PC-9 (cell line): ENCODE measurements at regions not wholly inside any gene's neighbourhood (a gene's known extent, or its start where the extent isn't known, plus 50 kb on each side); places are given as distances from the start of the nearest gene placed in this dataset.

ENCODE experiments used
- BruUV-seq: library from RNA; stranded (reverse); fragments of 400-500 nt; replicated peaks from 2 replicates; lab custom pipeline; 2021; lab: Mats Ljungman, UMichigan
- CTCF ChIA-PET: fragments of 300-600 bp; sonication (Branson Sonifier 250); formaldehyde crosslinking; loops from one replicate; lab custom pipeline; 2022; ENCODE audit warnings: antibody characterized with exemption; lab: Charles Lee
- POLR2A ChIA-PET: fragments of 300-600 bp; sonication (Branson Sonifier 250); formaldehyde crosslinking; loops from one replicate; lab custom pipeline; 2022; ENCODE audit warnings: antibody characterized with exemption; ENCODE audit not compliant: unreplicated experiment; lab: Charles Lee
- DNase-seq, 2 experiments: peaks; one replicate each; pipeline versions ENCODE4 v3.0.0 to v3.0.0-alpha.2; 2015 to 2022; ENCODE audit warnings: mixed read lengths in 1 of 2
- H2AFZ ChIP-seq: fragments of 200-600 bp; sonication (generic); 2 replicates; pipeline ENCODE4 v1.8.1; 2017; ENCODE audit warnings: antibody characterized with exemption
- H3F3A ChIP-seq: fragments of 200-600 bp; sonication (generic); 2 replicates; pipeline ENCODE4 v1.8.1; 2017; ENCODE audit warnings: antibody characterized with exemption, mild to moderate bottlenecking, low read depth; ENCODE audit not compliant: insufficient read depth
- H3K27ac ChIP-seq: fragments of 200-600 bp; sonication (generic); 2 replicates; pipeline ENCODE4 v1.6.1; 2016; ENCODE audit warnings: mixed run types
- H3K27me3 ChIP-seq: fragments of 200-600 bp; sonication (generic); 2 replicates; pipeline ENCODE4 v1.6.1; 2016; ENCODE audit warnings: low read depth, mixed run types; ENCODE audit not compliant: insufficient read depth
- H3K36me3 ChIP-seq: fragments of 200-600 bp; sonication (generic); 2 replicates; pipeline ENCODE4 v1.6.1; 2016; ENCODE audit warnings: low read depth, mixed run types
- H3K4me1 ChIP-seq: fragments of 200-600 bp; sonication (generic); replicated peaks from 2 replicates; pipeline ENCODE4 v1.6.1; 2016; ENCODE audit warnings: mixed run types; ENCODE audit not compliant: insufficient read depth
- H3K4me2 ChIP-seq: fragments of 200-600 bp; sonication (generic); 2 replicates; pipeline ENCODE4 v1.6.1; 2017; ENCODE audit warnings: mixed run types
- H3K4me3 ChIP-seq: fragments of 200-600 bp; sonication (generic); 2 replicates; pipeline ENCODE4 v1.6.1; 2016; ENCODE audit warnings: mixed run types
- H3K79me2 ChIP-seq: fragments of 200-600 bp; sonication (generic); 2 replicates; pipeline ENCODE4 v1.6.1; 2017; ENCODE audit warnings: low read depth, mixed run types
- H3K9me2 ChIP-seq: fragments of 200-600 bp; sonication (generic); 2 replicates; pipeline ENCODE4 v1.8.1; 2017; ENCODE audit warnings: mild to moderate bottlenecking; ENCODE audit not compliant: insufficient read depth
- H3K9me3 ChIP-seq: fragments of 200-600 bp; sonication (generic); 2 replicates; pipeline ENCODE4 v1.8.1; 2016; ENCODE audit warnings: low read depth; ENCODE audit not compliant: insufficient read depth
- H4K20me1 ChIP-seq: fragments of 200-600 bp; sonication (generic); 2 replicates; pipeline ENCODE4 v1.8.1; 2017; ENCODE audit not compliant: insufficient read depth
- EZH2 ChIP-seq: fragments of 200-600 bp; sonication (generic); IDR thresholded peaks from 2 replicates; pipeline ENCODE4 v1.8.0; 2017; ENCODE audit warnings: antibody characterized with exemption, low read depth
- intact Hi-C: fragments of 100-400 bp; cut with micrococcal nuclease; formaldehyde crosslinking; loops from one replicate; pipeline ENCODE4 v1.10.0; 2022; ENCODE audit not compliant: unreplicated experiment
- TF ChIP-seq, protein P1 (sequence below): fragments of 200-600 bp; sonication (generic); conservative IDR thresholded peaks from 2 replicates; pipeline ENCODE4 v1.6.1; 2017; ENCODE audit warnings: mixed run types, antibody characterized with exemption, mild to moderate bottlenecking, moderate library complexity

DNA sequence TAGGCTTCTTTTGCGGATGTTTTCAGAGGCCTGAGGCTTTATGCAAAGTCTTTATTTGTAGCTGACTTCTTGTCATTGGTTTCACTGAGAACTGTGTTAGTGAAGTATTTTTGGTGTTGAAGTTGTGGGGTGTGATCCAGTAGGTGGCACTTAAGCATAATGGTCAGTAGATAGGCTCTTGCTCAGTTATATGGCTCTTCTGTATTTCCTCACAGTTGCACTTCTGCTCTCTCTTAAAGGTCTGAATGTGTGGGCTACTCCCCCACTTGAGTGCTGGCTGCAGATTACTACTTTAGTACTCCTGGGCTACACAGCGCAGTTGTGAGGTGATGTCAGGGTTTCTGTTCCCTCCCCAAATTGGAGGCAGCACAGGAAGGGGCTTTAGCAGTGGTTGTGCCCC is 133.8 kb upstream of the SCN7A start:
- no peaks in the 10 kb centered on the region for H3K9me2 ChIP-seq
- H3K27ac ChIP-seq: no peak overlapping the region
- H3K4me2 ChIP-seq: no peak overlapping the region
- H3K27me3 ChIP-seq: no peaks in the 10 kb centered on the region
- DNase-seq: no peak
- H4K20me1 ChIP-seq: no peaks in the 10 kb centered on the region
- H2AFZ ChIP-seq: no peak overlapping the region
- no peaks in the 10 kb centered on the region for H3K9me3 ChIP-seq
- no peaks in the 10 kb centered on the region for H3F3A ChIP-seq
- ChIA-PET POLR2A (no interaction called here), CTCF (interaction anchor here (0.7 kb wide), 1 partner anchor 1512 kb away, joined by 5 read pairs; no protein-coding TSS in a partner anchor)
- BruUV-seq: no TSS peak
- no peaks in the 10 kb centered on the region for H3K79me2 ChIP-seq
- no peaks in the 10 kb centered on the region for H3K4me1 ChIP-seq
- no peaks in the 10 kb centered on the region for H3K36me3 ChIP-seq
- no peak overlapping the region for H3K4me3 ChIP-seq
- TF ChIP-seq EZH2: no peak
- TF ChIP-seq, protein P1, sequence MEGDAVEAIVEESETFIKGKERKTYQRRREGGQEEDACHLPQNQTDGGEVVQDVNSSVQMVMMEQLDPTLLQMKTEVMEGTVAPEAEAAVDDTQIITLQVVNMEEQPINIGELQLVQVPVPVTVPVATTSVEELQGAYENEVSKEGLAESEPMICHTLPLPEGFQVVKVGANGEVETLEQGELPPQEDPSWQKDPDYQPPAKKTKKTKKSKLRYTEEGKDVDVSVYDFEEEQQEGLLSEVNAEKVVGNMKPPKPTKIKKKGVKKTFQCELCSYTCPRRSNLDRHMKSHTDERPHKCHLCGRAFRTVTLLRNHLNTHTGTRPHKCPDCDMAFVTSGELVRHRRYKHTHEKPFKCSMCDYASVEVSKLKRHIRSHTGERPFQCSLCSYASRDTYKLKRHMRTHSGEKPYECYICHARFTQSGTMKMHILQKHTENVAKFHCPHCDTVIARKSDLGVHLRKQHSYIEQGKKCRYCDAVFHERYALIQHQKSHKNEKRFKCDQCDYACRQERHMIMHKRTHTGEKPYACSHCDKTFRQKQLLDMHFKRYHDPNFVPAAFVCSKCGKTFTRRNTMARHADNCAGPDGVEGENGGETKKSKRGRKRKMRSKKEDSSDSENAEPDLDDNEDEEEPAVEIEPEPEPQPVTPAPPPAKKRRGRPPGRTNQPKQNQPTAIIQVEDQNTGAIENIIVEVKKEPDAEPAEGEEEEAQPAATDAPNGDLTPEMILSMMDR: no peak
- intact Hi-C loops: no loop called here

DNA sequence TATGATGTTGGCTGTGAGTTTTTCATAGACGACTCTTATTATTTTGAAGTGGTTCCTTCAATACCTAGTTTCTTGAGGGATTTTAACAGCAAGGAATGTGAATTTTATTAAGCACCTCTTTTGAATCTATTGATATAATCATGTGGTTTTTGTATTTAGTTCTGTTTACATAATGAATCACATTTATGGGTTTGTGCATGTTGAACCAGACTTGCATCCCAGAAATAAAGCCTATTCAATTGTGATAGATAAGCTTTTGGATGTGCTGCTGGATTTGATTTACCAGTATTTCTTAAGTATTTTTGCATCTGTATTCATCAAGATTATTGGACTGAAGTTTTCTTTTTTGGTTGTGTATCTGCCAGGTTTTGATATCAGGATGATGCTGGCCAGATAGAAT is 131.6 kb upstream of the SCN7A start:
- Histone ChIP-seq H3K9me2 (no peaks in the 10 kb centered on the region), H3K4me1 (no peaks in the 10 kb centered on the region), H3K9me3 (no peaks in the 10 kb centered on the region), H3K27ac (no peak overlapping the region), H3K4me2 (no peak overlapping the region), H3K79me2 (no peaks in the 10 kb centered on the region), H3K27me3 (no peaks in the 10 kb centered on the region), H3K4me3 (no peak overlapping the region), H3F3A (no peaks in the 10 kb centered on the region), H2AFZ (no peak overlapping the region), H4K20me1 (no peaks in the 10 kb centered on the region), H3K36me3 (no peaks in the 10 kb centered on the region)
- TF ChIP-seq, protein P1: no peak
- TF ChIP-seq EZH2: no peak
- no TSS peak for BruUV-seq
- intact Hi-C loops: no loop called here
- ChIA-PET CTCF (no interaction called here), POLR2A (no interaction called here)
- DNase-seq: no peak

DNA sequence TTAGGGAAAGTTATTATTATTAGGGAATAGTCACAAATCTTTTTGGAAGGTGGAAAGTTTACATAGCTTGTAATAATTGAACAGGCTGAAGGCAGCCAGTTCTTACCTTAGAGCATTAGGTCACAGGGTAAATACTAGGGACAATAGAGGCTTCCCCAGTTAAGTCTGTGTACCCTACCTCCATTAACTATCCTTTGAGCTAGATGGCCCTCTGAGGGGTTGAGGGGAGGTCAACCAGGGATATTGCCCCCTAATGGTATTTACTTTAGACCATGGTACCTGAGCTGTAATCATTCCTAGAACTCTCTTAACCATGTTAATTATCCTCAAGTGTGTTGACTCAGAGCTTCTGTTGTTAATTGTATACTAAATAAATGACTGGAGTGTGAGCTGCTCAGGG is 120.5 kb upstream of the SCN7A start:
- H3K4me3 ChIP-seq: no peak overlapping the region
- no TSS peak for BruUV-seq
- no peak for DNase-seq
- ChIA-PET POLR2A (no interaction called here), CTCF (no interaction called here)
- H2AFZ ChIP-seq: no peak overlapping the region
- no peaks in the 10 kb centered on the region for H3K27me3 ChIP-seq
- H4K20me1 ChIP-seq: no peaks in the 10 kb centered on the region
- no peaks in the 10 kb centered on the region for H3K79me2 ChIP-seq
- no peaks in the 10 kb centered on the region for H3F3A ChIP-seq
- no peak for TF ChIP-seq EZH2
- TF ChIP-seq, protein P1: no peak
- H3K9me2 ChIP-seq: no peaks in the 10 kb centered on the region
- no peak overlapping the region for H3K27ac ChIP-seq
- intact Hi-C loops: no loop called here
- H3K4me1 ChIP-seq: no peaks in the 10 kb centered on the region
- no peaks in the 10 kb centered on the region for H3K9me3 ChIP-seq
- H3K4me2 ChIP-seq: no peak overlapping the region
- H3K36me3 ChIP-seq: no peaks in the 10 kb centered on the region
